Umbilical cord (tissue), 1 donor: ENCODE measurements at regions not wholly inside any gene's neighbourhood (a gene's known extent, or its start where the extent isn't known, plus 50 kb on each side); places are given as distances from the start of the nearest gene placed in this dataset.

Experiments
- DNase-seq: peaks from one replicate; pipeline ENCODE4 v3.0.0-alpha.2; 2015; ENCODE audit warnings: low spot score

- no peak for DNase-seq
These were observed 518.0 kb upstream of the NR2F2 start for GRCh38 chr15:95812491-95812890.

GRCh38 chr15:95814908-95815307 lies 515.6 kb upstream of the NR2F2 start:
- no peak for DNase-seq

GRCh38 chr15:95816591-95816990 lies 513.9 kb upstream of the NR2F2 start:
- DNase-seq: no peak

- no peak for DNase-seq
These were observed 507.5 kb upstream of the NR2F2 start for GRCh38 chr15:95822961-95823360.

- no peak for DNase-seq
These were observed 505.3 kb upstream of the NR2F2 start for GRCh38 chr15:95825208-95825607.

GRCh38 chr15:95825671-95826411 lies 504.7 kb upstream of the NR2F2 start:
- no peak for DNase-seq

- DNase-seq: no peak
These were observed 503.9 kb upstream of the NR2F2 start for GRCh38 chr15:95826412-95827195.

- no peak for DNase-seq
These were observed 501.4 kb upstream of the NR2F2 start for GRCh38 chr15:95829062-95829461.

GRCh38 chr15:95830281-95830680 lies 500.2 kb upstream of the NR2F2 start:
- DNase-seq: no peak

- no peak for DNase-seq
These were observed 497.8 kb upstream of the NR2F2 start for GRCh38 chr15:95832668-95833067.

- no peak for DNase-seq
These were observed 496.3 kb upstream of the NR2F2 start for GRCh38 chr15:95834028-95834804.

GRCh38 chr15:95836536-95836935 lies 494.0 kb upstream of the NR2F2 start:
- no peak for DNase-seq

- no peak for DNase-seq
These were observed 493.0 kb upstream of the NR2F2 start for GRCh38 chr15:95837341-95838004.

- no peak for DNase-seq
These were observed 491.1 kb upstream of the NR2F2 start for GRCh38 chr15:95839367-95839782.

GRCh38 chr15:95840004-95840403 lies 490.5 kb upstream of the NR2F2 start:
- peak; percentile 42 for DNase-seq

- no peak for DNase-seq
These were observed 489.6 kb upstream of the NR2F2 start for GRCh38 chr15:95840855-95841254.

- no peak for DNase-seq
These were observed 487.9 kb upstream of the NR2F2 start for GRCh38 chr15:95842576-95842975.

- no peak for DNase-seq
These were observed 487.1 kb upstream of the NR2F2 start for GRCh38 chr15:95843241-95843910.

- no peak for DNase-seq
These were observed 484.5 kb upstream of the NR2F2 start for GRCh38 chr15:95845862-95846515.

GRCh38 chr15:95848126-95848525 lies 482.4 kb upstream of the NR2F2 start:
- DNase-seq: no peak

- no peak for DNase-seq
These were observed 479.7 kb upstream of the NR2F2 start for GRCh38 chr15:95850837-95851236.
